Heart left ventricle (tissue), 16 donors: ENCODE measurements at regions not wholly inside any gene's neighbourhood (a gene's known extent, or its start where the extent isn't known, plus 50 kb on each side); places are given as distances from the start of the nearest gene placed in this dataset.

Experiments used
- ATAC-seq, 4 donors: fragments of 200-7000 bp; cut with Tn5 transposase; one replicate each; pipeline ENCODE4 v1.9.1; 2020 to 2022; ENCODE audit warnings: moderate library complexity in 4 of 4, mild to moderate bottlenecking in 3 of 4, moderate number of reproducible peaks in 1 of 4
- DNase-seq, 5 donors: peaks; one replicate each; pipeline ENCODE4 v3.0.0-alpha.2; 2020
- H3K27ac ChIP-seq, 12 donors: fragments of 200-600 bp; sonication (generic) in 4 of 12; one replicate each; pipeline versions ENCODE4 v1.5.0 to v1.8.0; 2016 to 2022; ENCODE audit warnings: mild to moderate bottlenecking in 2 of 12
- H3K27me3 ChIP-seq, 9 donors: fragments of 200-600 bp; sonication (generic) in 2 of 9; one replicate each; pipeline versions ENCODE4 v1.5.1 to v1.8.0; 2016 to 2022; ENCODE audit warnings: mild to moderate bottlenecking in 3 of 9
- H3K36me3 ChIP-seq, 9 donors: fragments of 200-600 bp; sonication (generic) in 2 of 9; one replicate each; pipeline versions ENCODE4 v1.5.0 to v1.8.0; 2018 to 2022; ENCODE audit warnings: mild to moderate bottlenecking in 2 of 9
- H3K4me1 ChIP-seq, 12 donors: fragments of 200-600 bp; sonication (generic) in 4 of 12; one replicate each; pipeline versions ENCODE4 v1.5.0 to v1.8.0; 2016 to 2022; ENCODE audit warnings: mild to moderate bottlenecking in 3 of 12
- H3K4me3 ChIP-seq, 12 donors: fragments of 200-600 bp; sonication (generic) in 4 of 12; one replicate each; pipeline versions ENCODE4 v1.5.0 to v1.8.0; 2017 to 2022; ENCODE audit warnings: mild to moderate bottlenecking in 9 of 12, moderate library complexity in 4 of 12
- H3K9me3 ChIP-seq, 12 donors: fragments of 200-600 bp; sonication (generic) in 4 of 12; one replicate each; pipeline versions ENCODE4 v1.5.0 to v1.8.0; 2016 to 2022; ENCODE audit warnings: mild to moderate bottlenecking in 1 of 12
- CTCF ChIP-seq, 12 donors: fragments of 200-600 bp; sonication (generic) in 4 of 12; IDR thresholded peaks; one replicate each; pipeline versions ENCODE4 v1.5.0 to v1.8.0; 2018 to 2022; ENCODE audit warnings: antibody characterized with exemption in 12 of 12, mild to moderate bottlenecking in 5 of 12
- POLR2A ChIP-seq, 2 donors: fragments of 450-650 bp; IDR thresholded peaks; one replicate each; pipeline ENCODE4 v1.6.1; 2017; ENCODE audit warnings: antibody characterized with exemption in 2 of 2, mild to moderate bottlenecking in 2 of 2, moderate library complexity in 2 of 2
- WGBS, 4 donors: extraction: QIAGEN DNeasy Blood & Tissue Kit in 2 of 4; methylation state at CpG; one replicate each; pipeline versions ENCODE4 v1.1.5 to v1.1.7; 2013 to 2018; 5-methylcytosine and 5-hydroxymethylcytosine counted together
- intact Hi-C, 10 donors: fragments of 100-400 bp; cut with DNase I; formaldehyde crosslinking; loops; one replicate each; pipeline versions ENCODE4 v1.11.1 to v1.14.2; 2022
- donor health status: ischemic (EF 13 %, LVEDD 7.1; RV severe dilation, severe dysfunction).
- donor health status: healthy with polysubstance abuse.
- donor health status: DM: no; HTN: yes; CAD: no.
- donor health status: DM: no; HTN: no; CAD: no.
- donor health status: ischemic (EF 25% LVEDD 6.9; RV normal size, moderate dysfunction).
- donor health status: ischemic (EF 25% LVEDD 5.7; RV mildly dilated, moderate dysfunction).
- donor health status: healthy.
- donor health status: DM: yes; HTN: yes; CAD: no.
- donor health status: ischemic (EF 35%, LVEDD 5.7; RV mildly dilated, moderate dysfunction).
- donor health status: nonischemic (EF 11% LVEDD 7.7; RV severe dilation, severe dysfunction).
- donor health status: DM: yes; HTN: yes; CAD: no.
- donor health status: PGD.
- donor health status: ischemic (EF 29% LVEDD 5.4; RV normal size, mild dysfunction).
- donor health status: nonischemic (EF 23%, LVEDD 6.1; RV moderate dilation, normal function).

- Histone ChIP-seq H3K27ac (no peak overlapping the region), H3K27me3 (peaks cover 0 to 2% (median 0%) of the 10 kb centered on the region in 9 donors), H3K36me3 (no peaks in the 10 kb centered on the region), H3K4me1 (peaks cover 0 to 4% (median 0%) of the 10 kb centered on the region in 12 donors), H3K4me3 (no peak overlapping the region), H3K9me3 (no peaks in the 10 kb centered on the region)
- DNase-seq (no peak), ATAC-seq (no peak)
- TF ChIP-seq CTCF (IDR thresholded peaks at IDR 0.05) (no peak), POLR2A (IDR thresholded peaks at IDR 0.05) (no peak)
- 44 to 68% (median 56%) methylated on average over 1 of the region's 1 CpG for WGBS, 4 donors
- intact Hi-C loops = loop anchor here in 2 of 10 donors (10.0 kb wide), 1 partner anchor 243 kb away; the partner anchor contains the start of genes MPLKIP (in 2 of the 2) and SUGCT (in 2 of the 2)
These were observed 58.2 kb upstream of the CDK13 start for GRCh38 chr7:39891894-39892293.

GRCh38 chr7:39892361-39892760 lies 57.7 kb upstream of the CDK13 start:
- Histone ChIP-seq H3K4me1 (peaks cover 0 to 4% (median 0%) of the 10 kb centered on the region in 12 donors), H3K4me3 (no peak overlapping the region), H3K27ac (no peak overlapping the region), H3K27me3 (peaks cover 0 to 2% (median 0%) of the 10 kb centered on the region in 9 donors), H3K9me3 (no peaks in the 10 kb centered on the region), H3K36me3 (no peaks in the 10 kb centered on the region)
- 87 to 100% (median 93%) methylated on average over 1 of the region's 1 CpG for WGBS, 4 donors
- no peak for DNase-seq
- intact Hi-C loops = loop anchor here in 2 of 10 donors (10.0 kb wide), 1 partner anchor 242 kb away; the partner anchor contains the start of genes MPLKIP (in 2 of the 2) and SUGCT (in 2 of the 2)
- ATAC-seq = no peak
- TF ChIP-seq CTCF (IDR thresholded peaks at IDR 0.05) (no peak), POLR2A (IDR thresholded peaks at IDR 0.05) (no peak)

GRCh38 chr7:39894904-39895303 lies 55.2 kb upstream of the CDK13 start:
- intact Hi-C loops = loop anchor here in 9 of 10 donors (5.0 to 10.0 kb wide), 6 partner anchors 52 to 242 kb away; partner anchors contain the start of genes MPLKIP (in 4 of the 9), SUGCT (in 3 of the 9) and CDK13 (in 2 of the 9)
- TF ChIP-seq POLR2A (IDR thresholded peaks at IDR 0.05) (no peak), CTCF (IDR thresholded peaks at IDR 0.05) (no peak)
- DNase-seq (no peak), ATAC-seq (no peak)
- WGBS, 4 donors = 39 to 58% (median 43%) methylated on average over 2 of the region's 2 CpGs
- no peaks in the 10 kb centered on the region for H3K9me3 ChIP-seq
- H3K4me3 ChIP-seq = no peak overlapping the region
- no peak overlapping the region for H3K27ac ChIP-seq
- H3K27me3 ChIP-seq = peaks cover 0 to 2% (median 0%) of the 10 kb centered on the region in 9 donors
- H3K4me1 ChIP-seq = peaks cover 0 to 12% (median 0%) of the 10 kb centered on the region in 12 donors
- H3K36me3 ChIP-seq = no peaks in the 10 kb centered on the region

- Histone ChIP-seq H3K9me3 (no peaks in the 10 kb centered on the region), H3K27me3 (peaks cover 0 to 2% (median 0%) of the 10 kb centered on the region in 9 donors), H3K4me1 (peaks cover 0 to 12% (median 0%) of the 10 kb centered on the region in 12 donors), H3K27ac (no peak overlapping the region), H3K4me3 (peak overlapping the region in 9 of 12 donors; percentile 8 to 41 (median 26)), H3K36me3 (no peaks in the 10 kb centered on the region)
- 70 to 86% (median 78%) methylated on average over 9 of the region's 9 CpGs for WGBS, 4 donors
- TF ChIP-seq CTCF (IDR thresholded peaks at IDR 0.05) = no peak
- TF ChIP-seq POLR2A (IDR thresholded peaks at IDR 0.05) = no peak
- ATAC-seq = no peak
- DNase-seq = no peak
- intact Hi-C loops = loop anchor here (1.0 to 10.0 kb wide), 10 partner anchors 50 to 240 kb away; partner anchors contain the start of genes MPLKIP (in 4 of the 10), SUGCT (in 3 of the 10) and CDK13 (in 2 of the 10)
These were observed 53.2 kb upstream of the CDK13 start for GRCh38 chr7:39896840-39897239.
